ENCODE measurements at regions not wholly inside any gene's neighbourhood (a gene's known extent, or its start where the extent isn't known, plus 50 kb on each side); places are given as distances from the start of the nearest gene placed in this dataset.

DNA sequence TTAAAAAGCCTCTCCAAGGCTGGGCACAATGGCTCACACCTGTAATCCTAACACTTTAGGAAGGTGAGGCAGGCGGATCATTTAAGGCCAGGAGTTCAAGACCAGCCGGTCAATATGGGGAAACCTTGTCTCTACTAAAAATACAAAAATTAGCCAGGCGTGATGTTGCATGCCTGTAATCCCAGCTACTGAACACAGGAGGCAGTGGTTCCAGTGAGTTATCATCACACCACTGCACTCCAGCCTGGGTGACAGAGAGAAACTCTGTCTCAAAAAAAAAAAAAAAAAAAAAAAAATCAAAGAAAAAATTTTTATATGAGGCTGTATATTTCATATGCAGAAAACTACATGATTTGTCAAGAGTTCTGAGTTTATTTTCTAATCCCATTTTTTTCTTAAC lies 1107.1 kb upstream of the TMPRSS15 start:
- in situ Hi-C loops (cut with MboI; ENCODE audit: low pct_ligation_motif_present in 1 of 4, low pct_unique_long_range_greater_than_20kb in 1 of 4, low sequenced_read_pairs in 3 of 4), result no loop called here
- WGBS, 2 donors (ENCODE audit: low coverage in 1 of 2), result 93% methylated on average over 3 of the region's 3 CpGs
- TF ChIP-seq EP300 (IDR thresholded peaks at IDR 0.05; ENCODE audit: low read depth) (no peak), POLR2A (IDR thresholded peaks at IDR 0.05) (no peak), POLR2AphosphoS5 (IDR thresholded peaks at IDR 0.05) (no peak)
- TF ChIP-seq, protein P1, sequence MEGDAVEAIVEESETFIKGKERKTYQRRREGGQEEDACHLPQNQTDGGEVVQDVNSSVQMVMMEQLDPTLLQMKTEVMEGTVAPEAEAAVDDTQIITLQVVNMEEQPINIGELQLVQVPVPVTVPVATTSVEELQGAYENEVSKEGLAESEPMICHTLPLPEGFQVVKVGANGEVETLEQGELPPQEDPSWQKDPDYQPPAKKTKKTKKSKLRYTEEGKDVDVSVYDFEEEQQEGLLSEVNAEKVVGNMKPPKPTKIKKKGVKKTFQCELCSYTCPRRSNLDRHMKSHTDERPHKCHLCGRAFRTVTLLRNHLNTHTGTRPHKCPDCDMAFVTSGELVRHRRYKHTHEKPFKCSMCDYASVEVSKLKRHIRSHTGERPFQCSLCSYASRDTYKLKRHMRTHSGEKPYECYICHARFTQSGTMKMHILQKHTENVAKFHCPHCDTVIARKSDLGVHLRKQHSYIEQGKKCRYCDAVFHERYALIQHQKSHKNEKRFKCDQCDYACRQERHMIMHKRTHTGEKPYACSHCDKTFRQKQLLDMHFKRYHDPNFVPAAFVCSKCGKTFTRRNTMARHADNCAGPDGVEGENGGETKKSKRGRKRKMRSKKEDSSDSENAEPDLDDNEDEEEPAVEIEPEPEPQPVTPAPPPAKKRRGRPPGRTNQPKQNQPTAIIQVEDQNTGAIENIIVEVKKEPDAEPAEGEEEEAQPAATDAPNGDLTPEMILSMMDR (IDR thresholded peaks at IDR 0.05), result no peak
- H3K4me3 ChIP-seq, result no peak overlapping the region
- no peak for DNase-seq
- H3K36me3 ChIP-seq, result no peaks in the 10 kb centered on the region
- no peak overlapping the region for H3K27ac ChIP-seq
- no peaks in the 10 kb centered on the region for H3K4me1 ChIP-seq
- H3K27me3 ChIP-seq, result no peaks in the 10 kb centered on the region
- peaks cover 0 to 2% of the 10 kb centered on the region in 2 donors for H3K9me3 ChIP-seq
- intact Hi-C loops (cut with DNase I; ENCODE audit: low total_unique reads), result no loop called here

DNA sequence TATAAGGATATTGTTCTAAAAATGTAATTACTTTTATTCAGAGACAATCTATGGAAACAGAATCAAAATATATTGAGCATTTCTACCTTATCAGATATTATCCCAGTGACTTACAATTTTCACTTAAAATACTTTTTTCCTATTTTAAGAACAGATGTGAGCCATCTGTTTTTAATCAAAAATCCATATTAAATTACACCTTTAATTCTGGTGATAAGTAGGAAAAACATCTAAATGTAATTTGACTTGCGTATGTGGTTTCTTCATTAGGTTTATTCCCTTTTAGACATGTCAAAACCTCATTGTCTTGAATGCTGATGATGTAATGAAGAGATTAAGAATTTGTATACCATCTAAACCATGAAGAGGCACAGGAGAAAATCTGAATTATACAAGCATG lies 1118.8 kb upstream of the TMPRSS15 start:
- in situ Hi-C loops (cut with MboI; ENCODE audit: low pct_ligation_motif_present in 1 of 4, low pct_unique_long_range_greater_than_20kb in 1 of 4, low sequenced_read_pairs in 3 of 4), result no loop called here
- 87 to 100% methylated on average over 1 of the region's 1 CpG for WGBS, 2 donors (ENCODE audit: low coverage in 1 of 2)
- Histone ChIP-seq H3K27me3 (no peaks in the 10 kb centered on the region), H3K4me3 (no peak overlapping the region), H3K36me3 (no peaks in the 10 kb centered on the region), H3K4me1 (no peaks in the 10 kb centered on the region), H3K27ac (no peak overlapping the region), H3K9me3 (no peaks in the 10 kb centered on the region)
- intact Hi-C loops (cut with DNase I; ENCODE audit: low total_unique reads), result no loop called here
- TF ChIP-seq POLR2AphosphoS5 (IDR thresholded peaks at IDR 0.05) (no peak), EP300 (IDR thresholded peaks at IDR 0.05; ENCODE audit: low read depth) (no peak), POLR2A (IDR thresholded peaks at IDR 0.05) (no peak)
- TF ChIP-seq, protein P1 (IDR thresholded peaks at IDR 0.05), result no peak
- DNase-seq, result no peak

- no peak overlapping the region for H3K27ac ChIP-seq
- in situ Hi-C loops (cut with MboI; ENCODE audit: low pct_ligation_motif_present in 1 of 4, low pct_unique_long_range_greater_than_20kb in 1 of 4, low sequenced_read_pairs in 3 of 4), result no loop called here
- no peaks in the 10 kb centered on the region for H3K27me3 ChIP-seq
- 56 to 70% methylated on average over 1 of the region's 1 CpG for WGBS, 2 donors (ENCODE audit: low coverage in 1 of 2)
- TF ChIP-seq, protein P1 (IDR thresholded peaks at IDR 0.05), result no peak
- TF ChIP-seq EP300 (IDR thresholded peaks at IDR 0.05; ENCODE audit: low read depth), result no peak
- no peak for TF ChIP-seq POLR2AphosphoS5 (IDR thresholded peaks at IDR 0.05)
- no peak for TF ChIP-seq POLR2A (IDR thresholded peaks at IDR 0.05)
- H3K4me1 ChIP-seq, result no peaks in the 10 kb centered on the region
- H3K9me3 ChIP-seq, result no peaks in the 10 kb centered on the region
- no peak for DNase-seq
- H3K4me3 ChIP-seq, result no peak overlapping the region
- intact Hi-C loops (cut with DNase I; ENCODE audit: low total_unique reads), result no loop called here
- H3K36me3 ChIP-seq, result no peaks in the 10 kb centered on the region
These were observed 1119.5 kb upstream of the TMPRSS15 start for GRCh38 chr21:19523061-19523460.

DNA sequence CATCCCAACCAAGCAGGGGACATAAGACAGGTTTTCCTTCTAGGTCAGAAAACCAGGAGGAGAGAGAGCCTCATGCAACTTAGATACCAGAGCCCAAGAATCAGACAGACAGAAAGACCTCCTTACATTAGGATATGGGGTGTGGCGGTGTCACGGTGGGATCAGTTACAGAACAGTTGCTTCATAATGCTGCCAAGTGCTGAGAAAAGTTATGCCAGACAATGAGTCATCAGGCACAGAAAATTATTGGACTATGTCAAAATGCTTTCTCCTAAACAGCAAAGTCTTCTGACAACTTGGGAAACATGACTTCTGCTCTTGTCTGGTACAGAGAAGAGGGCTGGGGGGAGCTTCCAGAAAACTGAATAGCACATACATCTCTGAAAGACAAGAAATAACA lies 1120.2 kb upstream of the TMPRSS15 start:
- DNase-seq, result no peak
- TF ChIP-seq POLR2A (IDR thresholded peaks at IDR 0.05), result no peak
- TF ChIP-seq POLR2AphosphoS5 (IDR thresholded peaks at IDR 0.05), result no peak
- no peak for TF ChIP-seq EP300 (IDR thresholded peaks at IDR 0.05; ENCODE audit: low read depth)
- TF ChIP-seq, protein P1 (IDR thresholded peaks at IDR 0.05), result no peak
- intact Hi-C loops (cut with DNase I; ENCODE audit: low total_unique reads), result no loop called here

More for the DNA sequence above, 1120.2 kb upstream of the TMPRSS15 start:
- no peaks in the 10 kb centered on the region for H3K36me3 ChIP-seq
- no peaks in the 10 kb centered on the region for H3K9me3 ChIP-seq
- 64 to 67% methylated on average over 2 of the region's 2 CpGs for WGBS, 2 donors (ENCODE audit: low coverage in 1 of 2)
- no peaks in the 10 kb centered on the region for H3K27me3 ChIP-seq
- no peak overlapping the region for H3K27ac ChIP-seq
- no peaks in the 10 kb centered on the region for H3K4me1 ChIP-seq
- in situ Hi-C loops (cut with MboI; ENCODE audit: low pct_ligation_motif_present in 1 of 4, low pct_unique_long_range_greater_than_20kb in 1 of 4, low sequenced_read_pairs in 3 of 4), result no loop called here
- H3K4me3 ChIP-seq, result no peak overlapping the region
